Vagina (tissue), 2 donors: ENCODE measurements at regions not wholly inside any gene's neighbourhood (a gene's known extent, or its start where the extent isn't known, plus 50 kb on each side); places are given as distances from the start of the nearest gene placed in this dataset.

Experiments used
- CTCF ChIP-seq, 3 experiments: fragments of 450-650 bp in 2 of 3; fragments of 200-600 bp in 1 of 3; sonication (generic) in 1 of 3; IDR thresholded peaks; one replicate each; pipeline ENCODE4 v1.5.1; 2017 to 2019; ENCODE audit warnings: antibody characterized with exemption in 3 of 3, mild to moderate bottlenecking in 2 of 3, moderate library complexity in 2 of 3
- POLR2A ChIP-seq, 2 donors: fragments of 450-650 bp; IDR thresholded peaks; one replicate each; pipeline ENCODE4 v1.6.1; 2017; ENCODE audit warnings: antibody characterized with exemption in 2 of 2, mild to moderate bottlenecking in 2 of 2, moderate library complexity in 2 of 2
- POLR2AphosphoS5 ChIP-seq, 2 donors: sonication (generic); formaldehyde crosslinking; IDR thresholded peaks; one replicate each; pipeline ENCODE4 v1.9.0; 2017; ENCODE audit warnings: antibody characterized with exemption in 2 of 2, mild to moderate bottlenecking in 2 of 2, low read depth in 1 of 2; ENCODE audit not compliant: insufficient read depth in 1 of 2

- TF ChIP-seq CTCF (IDR thresholded peaks at IDR 0.05): no peak
- TF ChIP-seq POLR2A (IDR thresholded peaks at IDR 0.05): no peak
- no peak for TF ChIP-seq POLR2AphosphoS5 (IDR thresholded peaks at IDR 0.05; ENCODE audit: insufficient read depth in 1 of 2, low read depth in 1 of 2)
These were observed 91.1 kb downstream of the PCDH7 start for GRCh38 chr4:30811296-30811695.
